ENCODE measurements at regions not wholly inside any gene's neighbourhood (a gene's known extent, or its start where the extent isn't known, plus 50 kb on each side); places are given as distances from the start of the nearest gene placed in this dataset.

GRCh38 chr22:27135031-27135981 lies 477.9 kb downstream of the MIAT start (continued):
- TF ChIP-seq BRCA1 (IDR thresholded peaks at IDR 0.05; ENCODE audit: low read depth, low read length): no peak
- no peak for TF ChIP-seq CBX5 (IDR thresholded peaks at IDR 0.05; ENCODE audit: low read depth, low read length)
- TF ChIP-seq CEBPB (IDR thresholded peaks at IDR 0.05; ENCODE audit: low read depth, low read length): no peak

Data from H1 (cell line).